H9 (cell line): ENCODE measurements at regions not wholly inside any gene's neighbourhood (a gene's known extent, or its start where the extent isn't known, plus 50 kb on each side); places are given as distances from the start of the nearest gene placed in this dataset.

Experiments
- DNase-seq: peaks from one replicate; pipeline ENCODE4 v3.0.0-alpha.2; 2017
- H2AFZ ChIP-seq: one replicate; pipeline ENCODE4 v1.6.1; 2013; ENCODE audit warnings: mild to moderate bottlenecking, low read length, control low read depth, moderate library complexity
- H2AK5ac ChIP-seq: 2 replicates; pipeline ENCODE4 v1.6.1; 2013; ENCODE audit warnings: low read length, control low read depth, mixed read lengths; ENCODE audit not compliant: insufficient read length
- H2BK120ac ChIP-seq: one replicate; pipeline ENCODE4 v1.6.1; 2013; ENCODE audit warnings: low read depth, mild to moderate bottlenecking, low read length, control low read depth, inconsistent platforms; ENCODE audit not compliant: poor library complexity, severe bottlenecking
- H2BK12ac ChIP-seq: 2 replicates; pipeline ENCODE4 v1.6.1; 2013; ENCODE audit warnings: low read length, control low read depth, mixed read lengths, low read depth; ENCODE audit not compliant: insufficient read length
- H2BK15ac ChIP-seq: 2 replicates; pipeline ENCODE4 v1.6.1; 2013; ENCODE audit warnings: low read depth, low read length, control low read depth
- H2BK20ac ChIP-seq: one replicate; pipeline ENCODE4 v1.6.1; 2013; ENCODE audit warnings: low read depth, mild to moderate bottlenecking, low read length, control low read depth, inconsistent platforms; ENCODE audit not compliant: poor library complexity, severe bottlenecking
- H2BK5ac ChIP-seq: 2 replicates; pipeline ENCODE4 v1.6.1; 2013; ENCODE audit warnings: low read length, control low read depth, mixed read lengths; ENCODE audit not compliant: insufficient read length
- H3K14ac ChIP-seq: 2 replicates; pipeline ENCODE4 v1.6.1; 2013; ENCODE audit warnings: low read length, control low read depth; ENCODE audit not compliant: insufficient read depth
- H3K18ac ChIP-seq: 2 replicates; pipeline ENCODE4 v1.6.1; 2013; ENCODE audit warnings: low read depth, mild to moderate bottlenecking, mixed read lengths, low read length, control low read depth; ENCODE audit not compliant: insufficient read length
- H3K23ac ChIP-seq: 2 replicates; pipeline ENCODE4 v1.6.1; 2013; ENCODE audit warnings: low read length, control low read depth, mixed read lengths, low read depth; ENCODE audit not compliant: insufficient read length
- H3K23me2 ChIP-seq: 2 replicates; pipeline ENCODE4 v1.6.1; 2013; ENCODE audit warnings: low read depth, mild to moderate bottlenecking, mixed read lengths, low read length, control low read depth; ENCODE audit not compliant: insufficient read length, poor library complexity, severe bottlenecking
- H3K27ac ChIP-seq: 2 replicates; pipeline ENCODE4 v1.5.1; 2013; ENCODE audit warnings: low read length, control low read depth, mixed read lengths, low read depth; ENCODE audit not compliant: insufficient read length
- H3K27me3 ChIP-seq: 2 replicates; pipeline ENCODE4 v1.6.1; 2013; ENCODE audit warnings: low read length, control low read depth, inconsistent platforms; ENCODE audit not compliant: insufficient read depth
- H3K4ac ChIP-seq: 2 replicates; pipeline ENCODE4 v1.6.1; 2013; ENCODE audit warnings: low read depth, mild to moderate bottlenecking, control low read depth, inconsistent platforms, low read length, moderate library complexity
- H3K4me1 ChIP-seq: 2 replicates; pipeline ENCODE4 v1.6.1; 2013; ENCODE audit warnings: low read length, control low read depth, inconsistent platforms; ENCODE audit not compliant: insufficient read depth
- H3K4me2 ChIP-seq: 2 replicates; pipeline ENCODE4 v1.6.1; 2013; ENCODE audit warnings: low read length, control low read depth, mixed read lengths; ENCODE audit not compliant: insufficient read length, insufficient read depth
- H3K56ac ChIP-seq: 2 replicates; pipeline ENCODE4 v1.6.1; 2013; ENCODE audit warnings: low read depth, mild to moderate bottlenecking, mixed read lengths, low read length, control low read depth; ENCODE audit not compliant: insufficient read length
- H3K79me1 ChIP-seq: 2 replicates; pipeline ENCODE4 v1.6.1; 2013; ENCODE audit warnings: low read depth, mild to moderate bottlenecking, moderate library complexity, low read length, control low read depth, inconsistent platforms; ENCODE audit not compliant: insufficient read depth, poor library complexity, severe bottlenecking
- H3K79me2 ChIP-seq: 2 replicates; pipeline ENCODE4 v1.6.1; 2013; ENCODE audit warnings: low read length, control low read depth, inconsistent platforms; ENCODE audit not compliant: insufficient read depth
- H3K9ac ChIP-seq: 2 replicates; pipeline ENCODE4 v1.6.1; 2013; ENCODE audit warnings: low read length, control low read depth, mixed read lengths; ENCODE audit not compliant: insufficient read length; ENCODE audit errors: extremely low read depth
- H3K9me3 ChIP-seq: one replicate; pipeline ENCODE4 v1.6.1; 2013; ENCODE audit warnings: low read depth, low read length, inconsistent platforms; ENCODE audit not compliant: control insufficient read depth
- H3T11ph ChIP-seq: one replicate; pipeline ENCODE4 v1.6.1; 2013; ENCODE audit warnings: mild to moderate bottlenecking, low read length, control low read depth, inconsistent platforms
- H4K20me1 ChIP-seq: one replicate; pipeline ENCODE4 v1.6.1; 2013; ENCODE audit not compliant: control insufficient read depth, insufficient read length, insufficient read depth
- H4K5ac ChIP-seq: 2 replicates; pipeline ENCODE4 v1.6.1; 2013; ENCODE audit warnings: low read depth, mild to moderate bottlenecking, mixed read lengths, low read length, control low read depth; ENCODE audit not compliant: insufficient read length
- H4K8ac ChIP-seq: replicated peaks from 2 replicates; pipeline ENCODE4 v1.6.1; 2013; ENCODE audit warnings: low read length, control low read depth, mixed read lengths, low read depth; ENCODE audit not compliant: insufficient read length
- H4K91ac ChIP-seq: 2 replicates; pipeline ENCODE4 v1.6.1; 2013; ENCODE audit warnings: low read depth, mild to moderate bottlenecking, moderate library complexity, mixed read lengths, low read length, control low read depth; ENCODE audit not compliant: insufficient read length
- H3K27ac Mint-ChIP-seq, 3 experiments: 2 replicates in 2 of 3; 3 replicates in 1 of 3; pipeline ENCODE4 v1.8.0; 2020 to 2021; ENCODE audit warnings: mixed read lengths in 3 of 3, mild to moderate bottlenecking in 1 of 3, moderate library complexity in 1 of 3
- H3K27me3 Mint-ChIP-seq: 2 replicates; pipeline ENCODE4 v1.8.0; 2021; ENCODE audit warnings: low read depth, mild to moderate bottlenecking, moderate library complexity, mixed read lengths
- H3K36me3 Mint-ChIP-seq, 3 experiments: 2 replicates in 2 of 3; 3 replicates in 1 of 3; pipeline ENCODE4 v1.8.0; 2020 to 2021; ENCODE audit warnings: low read depth in 3 of 3, mixed read lengths in 3 of 3; ENCODE audit not compliant: insufficient read depth in 1 of 3
- H3K4me1 Mint-ChIP-seq, 2 experiments: 2 replicates each; pipeline ENCODE4 v1.8.0; 2020; ENCODE audit warnings: mixed read lengths in 2 of 2
- H3K4me3 Mint-ChIP-seq, 2 experiments: 2 replicates in 1 of 2; 3 replicates in 1 of 2; pipeline ENCODE4 v1.8.0; 2020 to 2021; ENCODE audit warnings: mild to moderate bottlenecking in 2 of 2, mixed read lengths in 2 of 2, moderate library complexity in 1 of 2
- H3K9me3 Mint-ChIP-seq, 2 experiments: 2 replicates in 1 of 2; 3 replicates in 1 of 2; pipeline ENCODE4 v1.8.0; 2020; ENCODE audit warnings: mild to moderate bottlenecking in 2 of 2, mixed read lengths in 2 of 2, moderate library complexity in 1 of 2
- WGBS: extraction: QIAGEN DNeasy Blood & Tissue Kit; methylation state at CpG from one replicate; pipeline ENCODE4 v1.1.7; 2013; ENCODE audit warnings: missing lambda C conversion rate, low lambda C conversion rate, mixed read lengths; ENCODE audit not compliant: insufficient read length; ENCODE audit errors: extremely low coverage; 5-methylcytosine and 5-hydroxymethylcytosine counted together
- TF ChIP-seq, protein P1 (sequence below): fragments of 200-600 bp; sonication (generic); conservative IDR thresholded peaks from 3 replicates; pipeline ENCODE4 v1.8.0; 2021; ENCODE audit warnings: antibody characterized with exemption, mild to moderate bottlenecking

DNA sequence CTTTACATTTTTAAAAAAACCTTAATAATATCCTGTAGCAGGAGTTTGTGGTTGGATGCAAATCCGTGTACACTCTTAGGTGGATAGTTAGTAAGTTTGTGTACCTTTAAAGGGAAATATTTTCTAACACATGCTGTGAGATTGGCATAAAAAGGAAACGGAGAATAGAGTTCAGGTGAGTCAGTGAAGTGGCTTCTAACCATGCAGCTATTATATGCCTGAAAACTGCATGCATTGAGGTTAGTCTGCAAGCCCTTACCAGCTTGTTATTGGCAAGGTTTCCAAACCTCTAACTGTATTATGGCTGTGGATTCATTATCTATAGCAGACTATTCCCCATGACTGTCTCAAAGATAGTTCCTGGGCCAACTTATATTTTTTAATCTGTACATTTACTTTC lies 420.6 kb upstream of the MMS22L start:
- no peak overlapping the region for H3T11ph ChIP-seq
- H2AFZ ChIP-seq: no peak overlapping the region
- peaks cover 4 to 7% of the 10 kb centered on the region in 2 experiments for H3K4me1 Mint-ChIP-seq

More for the DNA sequence above, 420.6 kb upstream of the MMS22L start:
- H2BK120ac ChIP-seq: no peak overlapping the region
- no peak overlapping the region for H4K8ac ChIP-seq
- H3K18ac ChIP-seq: no peak overlapping the region
- H3K9me3 ChIP-seq: no peaks in the 10 kb centered on the region
- Mint-ChIP-seq H3K9me3 (no peaks in the 10 kb centered on the region), H3K27ac (no peak overlapping the region), H3K36me3 (no peaks in the 10 kb centered on the region), H3K27me3 (no peaks in the 10 kb centered on the region), H3K4me3 (no peak overlapping the region)
- TF ChIP-seq, protein P1, sequence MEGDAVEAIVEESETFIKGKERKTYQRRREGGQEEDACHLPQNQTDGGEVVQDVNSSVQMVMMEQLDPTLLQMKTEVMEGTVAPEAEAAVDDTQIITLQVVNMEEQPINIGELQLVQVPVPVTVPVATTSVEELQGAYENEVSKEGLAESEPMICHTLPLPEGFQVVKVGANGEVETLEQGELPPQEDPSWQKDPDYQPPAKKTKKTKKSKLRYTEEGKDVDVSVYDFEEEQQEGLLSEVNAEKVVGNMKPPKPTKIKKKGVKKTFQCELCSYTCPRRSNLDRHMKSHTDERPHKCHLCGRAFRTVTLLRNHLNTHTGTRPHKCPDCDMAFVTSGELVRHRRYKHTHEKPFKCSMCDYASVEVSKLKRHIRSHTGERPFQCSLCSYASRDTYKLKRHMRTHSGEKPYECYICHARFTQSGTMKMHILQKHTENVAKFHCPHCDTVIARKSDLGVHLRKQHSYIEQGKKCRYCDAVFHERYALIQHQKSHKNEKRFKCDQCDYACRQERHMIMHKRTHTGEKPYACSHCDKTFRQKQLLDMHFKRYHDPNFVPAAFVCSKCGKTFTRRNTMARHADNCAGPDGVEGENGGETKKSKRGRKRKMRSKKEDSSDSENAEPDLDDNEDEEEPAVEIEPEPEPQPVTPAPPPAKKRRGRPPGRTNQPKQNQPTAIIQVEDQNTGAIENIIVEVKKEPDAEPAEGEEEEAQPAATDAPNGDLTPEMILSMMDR: no peak
- H3K4ac ChIP-seq: no peak overlapping the region
- H3K4me1 ChIP-seq: peaks cover 2% of the 10 kb centered on the region; the same call in 1 of the 2 replicates
- no peak overlapping the region for H2AK5ac ChIP-seq
- H4K91ac ChIP-seq: no peak overlapping the region
- no CpG with 5 or more reads among the region's 2 CpGs for WGBS
- H4K5ac ChIP-seq: no peak overlapping the region
- no peak for DNase-seq
- H3K79me1 ChIP-seq: no peaks in the 10 kb centered on the region
- H3K23ac ChIP-seq: no peak overlapping the region
- no peak overlapping the region for H2BK5ac ChIP-seq
- H3K56ac ChIP-seq: no peak overlapping the region
- no peaks in the 10 kb centered on the region for H3K79me2 ChIP-seq
- no peak overlapping the region for H2BK20ac ChIP-seq
- H2BK12ac ChIP-seq: no peak overlapping the region
- no peak overlapping the region for H3K14ac ChIP-seq
- no peaks in the 10 kb centered on the region for H4K20me1 ChIP-seq
- no peaks in the 10 kb centered on the region for H3K23me2 ChIP-seq
- H3K27ac ChIP-seq: no peak overlapping the region
- H3K4me2 ChIP-seq: no peak overlapping the region
- H2BK15ac ChIP-seq: no peak overlapping the region
- H3K9ac ChIP-seq: no peak overlapping the region
- H3K27me3 ChIP-seq: no peaks in the 10 kb centered on the region
